ENCODE measurements at regions not wholly inside any gene's neighbourhood (a gene's known extent, or its start where the extent isn't known, plus 50 kb on each side); places are given as distances from the start of the nearest gene placed in this dataset.

- no peak overlapping the region for H3K4me3 ChIP-seq
- 55 to 72% (median 66%) methylated on average over 10 of the region's 10 CpGs for WGBS, 5 donors
- no peak for DNase-seq
- TF ChIP-seq EP300 (IDR thresholded peaks at IDR 0.05): no peak
- no peak for TF ChIP-seq POLR2A (IDR thresholded peaks at IDR 0.05)
- no peak for TF ChIP-seq CTCF (IDR thresholded peaks at IDR 0.05)
- no peak for TF ChIP-seq POLR2AphosphoS5 (IDR thresholded peaks at IDR 0.05)
- H3K9me3 ChIP-seq: no peaks in the 10 kb centered on the region
- intact Hi-C loops (cut with DNase I; ENCODE audit: low total_unique reads): no loop called here
- no peaks in the 10 kb centered on the region for H3K36me3 ChIP-seq
- peaks cover 0 to 48% (median 9%) of the 10 kb centered on the region in 3 donors for H3K27me3 ChIP-seq
- no peak overlapping the region for H3K27ac ChIP-seq
- H3K4me1 ChIP-seq: peaks cover 0 to 5% (median 2%) of the 10 kb centered on the region in 4 donors
Observed at GRCh38 chr1:36699113-36699911, 216.6 kb upstream of the CSF3R start.

DNA sequence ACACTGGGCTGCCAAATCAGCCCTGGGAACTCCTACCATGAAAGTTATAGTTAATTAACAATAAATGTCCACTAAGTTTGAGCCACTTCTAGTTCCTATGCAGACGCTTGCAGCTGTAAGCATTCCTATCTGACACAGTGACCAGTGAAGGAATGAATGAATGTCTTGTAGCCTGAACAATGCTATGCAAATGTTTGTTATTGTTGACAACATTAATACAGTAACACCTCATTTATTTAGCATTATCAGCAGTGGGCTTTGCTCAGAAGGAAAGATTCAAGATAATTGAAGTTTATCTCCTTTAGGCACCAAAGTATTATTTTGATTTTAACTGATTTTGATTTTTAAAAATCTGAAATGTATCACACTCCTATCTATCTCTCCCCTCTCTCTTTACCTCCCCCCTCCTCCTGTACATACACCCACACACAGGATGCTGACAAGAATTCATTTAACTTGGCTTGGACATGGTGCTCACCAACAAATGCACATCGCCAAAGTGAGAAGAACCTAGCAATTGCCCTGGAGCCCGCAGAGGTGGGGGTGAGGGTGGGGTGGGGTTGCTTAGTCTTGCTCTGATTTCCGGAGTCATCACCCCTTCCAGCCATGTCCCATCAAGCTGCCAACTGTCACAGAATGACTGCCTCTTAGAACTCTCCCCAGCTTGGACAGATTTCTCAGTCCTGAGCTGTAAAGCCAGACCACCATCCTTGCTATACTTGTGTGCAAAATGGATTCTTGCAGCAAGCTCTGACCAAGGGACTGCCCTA lies 215.3 kb upstream of the CSF3R start:
- no peak for DNase-seq
- Histone ChIP-seq H3K27ac (no peak overlapping the region), H3K27me3 (peaks cover 0 to 54% (median 16%) of the 10 kb centered on the region in 3 donors), H3K4me1 (no peaks in the 10 kb centered on the region), H3K36me3 (no peaks in the 10 kb centered on the region), H3K9me3 (no peaks in the 10 kb centered on the region), H3K4me3 (no peak overlapping the region)
- no peak for TF ChIP-seq CTCF (IDR thresholded peaks at IDR 0.05)
- TF ChIP-seq POLR2A (IDR thresholded peaks at IDR 0.05): no peak
- no peak for TF ChIP-seq EP300 (IDR thresholded peaks at IDR 0.05)
- no peak for TF ChIP-seq POLR2AphosphoS5 (IDR thresholded peaks at IDR 0.05)
- 49 to 69% (median 60%) methylated on average over 4 of the region's 4 CpGs for WGBS, 5 donors
- intact Hi-C loops (cut with DNase I; ENCODE audit: low total_unique reads): no loop called here

- H3K9me3 ChIP-seq: no peaks in the 10 kb centered on the region
- H3K27me3 ChIP-seq: peaks cover 0 to 70% (median 24%) of the 10 kb centered on the region in 3 donors
- DNase-seq: no peak
- intact Hi-C loops (cut with DNase I; ENCODE audit: low total_unique reads): no loop called here
- no peaks in the 10 kb centered on the region for H3K36me3 ChIP-seq
- TF ChIP-seq CTCF (IDR thresholded peaks at IDR 0.05) (no peak), POLR2A (IDR thresholded peaks at IDR 0.05) (no peak), POLR2AphosphoS5 (IDR thresholded peaks at IDR 0.05) (no peak), EP300 (IDR thresholded peaks at IDR 0.05) (no peak)
- 70 to 82% (median 78%) methylated on average over 6 of the region's 6 CpGs for WGBS, 5 donors
- no peak overlapping the region for H3K4me3 ChIP-seq
- H3K27ac ChIP-seq: no peak overlapping the region
- H3K4me1 ChIP-seq: no peaks in the 10 kb centered on the region
Observed at GRCh38 chr1:36696261-36696940, 213.7 kb upstream of the CSF3R start.

DNA sequence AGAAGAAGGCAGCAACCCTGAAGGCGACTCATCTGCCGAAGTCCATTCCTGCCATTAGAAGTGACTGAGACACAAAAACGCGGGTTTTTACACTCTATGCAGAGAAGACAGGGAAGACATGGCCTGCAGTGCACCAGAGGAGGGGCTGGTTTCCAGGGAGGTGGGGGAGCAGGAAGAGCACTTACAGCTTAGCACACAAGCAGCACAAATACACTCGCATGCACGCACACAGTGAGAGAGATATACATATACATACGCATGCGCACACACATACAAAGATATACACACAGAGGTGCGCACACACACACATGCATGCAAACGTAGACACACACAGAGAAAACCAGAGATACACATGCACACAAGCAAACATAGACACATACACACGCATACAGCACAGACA lies 210.9 kb upstream of the CSF3R start:
- intact Hi-C loops (cut with DNase I; ENCODE audit: low total_unique reads): no loop called here
- Histone ChIP-seq H3K27ac (no peak overlapping the region), H3K4me1 (no peaks in the 10 kb centered on the region), H3K27me3 (peaks cover 0 to 80% (median 24%) of the 10 kb centered on the region in 3 donors), H3K36me3 (no peaks in the 10 kb centered on the region), H3K9me3 (no peaks in the 10 kb centered on the region), H3K4me3 (no peak overlapping the region)
- DNase-seq: no peak
- 75 to 81% (median 77%) methylated on average over 11 of the region's 11 CpGs for WGBS, 5 donors
- TF ChIP-seq POLR2AphosphoS5 (IDR thresholded peaks at IDR 0.05): no peak
- no peak for TF ChIP-seq CTCF (IDR thresholded peaks at IDR 0.05)
- TF ChIP-seq POLR2A (IDR thresholded peaks at IDR 0.05): no peak
- TF ChIP-seq EP300 (IDR thresholded peaks at IDR 0.05): no peak
